Brain microvascular endothelial cell (primary cell): ENCODE measurements at regions not wholly inside any gene's neighbourhood (a gene's known extent, or its start where the extent isn't known, plus 50 kb on each side); places are given as distances from the start of the nearest gene placed in this dataset.
"Not testable (repeated sequence)": the region's sequence is repeated elsewhere in the genome, so short reads cannot be mapped to it uniquely, and the experiment has no call there.

ENCODE experiments used
- DNase-seq: peaks from one replicate; pipeline ENCODE4 v3.0.0-alpha.2; 2020
- H3K27ac ChIP-seq: fragments of 250-450 bp; sonication (Bioruptor Pico); 2 replicates; pipeline ENCODE4 v1.5.1; 2020; ENCODE audit warnings: mild to moderate bottlenecking, moderate library complexity
- H3K27me3 ChIP-seq: fragments of 250-450 bp; sonication (Bioruptor Pico); replicated peaks from 2 replicates; pipeline ENCODE4 v1.5.1; 2020; ENCODE audit warnings: mild to moderate bottlenecking
- H3K36me3 ChIP-seq: fragments of 250-450 bp; sonication (Bioruptor Pico); replicated peaks from 2 replicates; pipeline ENCODE4 v1.5.1; 2020; ENCODE audit warnings: mild to moderate bottlenecking
- H3K4me3 ChIP-seq: 2 replicates; pipeline ENCODE4 v1.5.1; 2011; ENCODE audit warnings: low read depth, mild to moderate bottlenecking, control low read depth, low read length, moderate library complexity
- CTCF ChIP-seq: IDR thresholded peaks from 2 replicates; pipeline ENCODE4 v1.5.1; 2011; ENCODE audit warnings: low read depth, mild to moderate bottlenecking, moderate library complexity, low read length, control low read depth, inconsistent platforms; ENCODE audit errors: missing control alignments
- in situ Hi-C: cut with HindIII; loops from 2 replicates; pipeline ENCODE4 v1.10.0; 2017; ENCODE audit warnings: low sequenced_read_pairs, low pct_ligation_motif_present

GRCh38 chr22:48719978-48720661 is 1107.6 kb downstream of the BRD1 start:
- in situ Hi-C loops = no loop called here
- no peaks in the 10 kb centered on the region for H3K27me3 ChIP-seq
- no peaks in the 10 kb centered on the region for H3K36me3 ChIP-seq
- no peak overlapping the region for H3K27ac ChIP-seq
- H3K4me3 ChIP-seq = no peak overlapping the region
- no peak for TF ChIP-seq CTCF
- DNase-seq = no peak

- H3K4me3 ChIP-seq = no peak overlapping the region
- no peaks in the 10 kb centered on the region for H3K36me3 ChIP-seq
- no peaks in the 10 kb centered on the region for H3K27me3 ChIP-seq
- DNase-seq = no peak
- no peak for TF ChIP-seq CTCF
- in situ Hi-C loops = no loop called here
- no peak overlapping the region for H3K27ac ChIP-seq
Observed at GRCh38 chr22:48718818-48719500, 1108.7 kb downstream of the BRD1 start.

GRCh38 chr22:48717883-48718817 is 1109.5 kb downstream of the BRD1 start:
- in situ Hi-C loops = no loop called here
- DNase-seq = no peak
- H3K27ac ChIP-seq = no peak overlapping the region
- H3K27me3 ChIP-seq = no peaks in the 10 kb centered on the region
- no peak overlapping the region for H3K4me3 ChIP-seq
- H3K36me3 ChIP-seq = no peaks in the 10 kb centered on the region
- TF ChIP-seq CTCF = no peak

GRCh38 chr22:48717076-48717810 is 1110.4 kb downstream of the BRD1 start:
- DNase-seq = no peak
- Histone ChIP-seq H3K27ac (no peak overlapping the region), H3K27me3 (no peaks in the 10 kb centered on the region), H3K4me3 (no peak overlapping the region), H3K36me3 (no peaks in the 10 kb centered on the region)
- in situ Hi-C loops = no loop called here
- TF ChIP-seq CTCF = no peak

GRCh38 chr22:48716154-48716553 is 1111.5 kb downstream of the BRD1 start:
- in situ Hi-C loops, H3K27me3 ChIP-seq: not testable (repeated sequence)

GRCh38 chr22:48715511-48715910 is 1112.2 kb downstream of the BRD1 start:
- no peak for DNase-seq
- Histone ChIP-seq H3K27me3 (no peaks in the 10 kb centered on the region), H3K27ac (no peak overlapping the region), H3K4me3 (no peak overlapping the region), H3K36me3 (no peaks in the 10 kb centered on the region)
- no peak for TF ChIP-seq CTCF
- in situ Hi-C loops = no loop called here

More at GRCh38 chr22:48716154-48716553, 1111.5 kb downstream of the BRD1 start:
- not testable (repeated sequence) for H3K27ac ChIP-seq, DNase-seq, H3K36me3 ChIP-seq, H3K4me3 ChIP-seq
